Panc1 (cell line): ENCODE measurements at regions not wholly inside any gene's neighbourhood (a gene's known extent, or its start where the extent isn't known, plus 50 kb on each side); places are given as distances from the start of the nearest gene placed in this dataset.

Experiments
- ATAC-seq: fragments of 200-7000 bp; cut with Tn5 transposase; 2 replicates; pipeline ENCODE4 v1.9.1; 2020; ENCODE audit warnings: mild to moderate bottlenecking, moderate library complexity
- BruUV-seq: library from RNA; stranded (reverse); fragments of 400-500 nt; replicated peaks from 2 replicates; lab custom pipeline; 2021; lab: Mats Ljungman, UMichigan
- CTCF ChIA-PET: fragments of 300-600 bp; sonication (Branson Sonifier 250); formaldehyde crosslinking; loops from one replicate; lab custom pipeline; 2022; ENCODE audit warnings: antibody characterized with exemption; lab: Charles Lee
- POLR2A ChIA-PET: fragments of 300-600 bp; sonication (Branson Sonifier 250); formaldehyde crosslinking; loops from one replicate; lab custom pipeline; 2022; ENCODE audit warnings: antibody characterized with exemption; lab: Charles Lee
- DNase-seq: peaks from one replicate; pipeline ENCODE4 v3.0.0-alpha.2; 2010; ENCODE audit warnings: low read depth, low spot score
- H3K27ac ChIP-seq: 2 replicates; pipeline ENCODE4 v1.5.1; 2011; ENCODE audit warnings: mild to moderate bottlenecking, low read length, inconsistent platforms
- H3K27me3 ChIP-seq: fragments of 200-500 bp; sonication (Bioruptor generic); 2 replicates; pipeline ENCODE4 v1.6.0; 2014; ENCODE audit warnings: low read length, inconsistent platforms; ENCODE audit not compliant: control insufficient read depth, insufficient read depth
- H3K36me3 ChIP-seq: fragments of 200-500 bp; sonication (Bioruptor generic); 2 replicates; pipeline ENCODE4 v1.5.1; 2014; ENCODE audit warnings: inconsistent platforms, mild to moderate bottlenecking, low read length, moderate library complexity; ENCODE audit not compliant: control insufficient read depth, insufficient read depth
- H3K4me1 ChIP-seq: 2 replicates; pipeline ENCODE4 v1.5.1; 2011; ENCODE audit warnings: inconsistent platforms, mild to moderate bottlenecking, low read length, moderate library complexity; ENCODE audit not compliant: control insufficient read depth, insufficient read depth
- H3K4me3 ChIP-seq, 2 experiments: 2 replicates each; pipeline ENCODE4 v1.5.1; 2011 to 2012; ENCODE audit warnings: low read depth in 2 of 2, low read length in 2 of 2, mild to moderate bottlenecking in 2 of 2, inconsistent platforms in 1 of 2, moderate library complexity in 1 of 2
- H3K9me3 ChIP-seq: fragments of 200-500 bp; sonication (Bioruptor generic); 2 replicates; pipeline ENCODE4 v1.5.1; 2014; ENCODE audit warnings: low read depth, mild to moderate bottlenecking, inconsistent platforms, low read length, moderate library complexity; ENCODE audit not compliant: control insufficient read depth, insufficient read depth
- POLR2AphosphoS5 ChIP-seq: IDR thresholded peaks from 2 replicates; pipeline ENCODE4 v1.6.1; 2012; ENCODE audit warnings: mild to moderate bottlenecking, low read depth, low read length, moderate library complexity
- SIN3A ChIP-seq: IDR thresholded peaks from 2 replicates; pipeline ENCODE4 v1.6.1; 2012; ENCODE audit warnings: low read depth, mild to moderate bottlenecking, low read length, moderate library complexity, borderline replicate concordance; ENCODE audit not compliant: insufficient read depth
- TCF7L2 ChIP-seq: IDR thresholded peaks from 2 replicates; pipeline ENCODE4 v1.6.1; 2011; ENCODE audit warnings: mild to moderate bottlenecking, low read depth, low read length, inconsistent platforms
- in situ Hi-C: cut with HindIII; loops from 2 replicates; pipeline ENCODE4 v1.10.0; 2016; ENCODE audit warnings: low sequenced_read_pairs, low pct_unique_long_range_greater_than_20kb
- intact Hi-C: fragments of 100-400 bp; cut with micrococcal nuclease; formaldehyde crosslinking; loops from one replicate; pipeline ENCODE4 v1.10.0; 2022; ENCODE audit not compliant: unreplicated experiment
- TF ChIP-seq, protein P1 (sequence below): fragments of 450-650 bp; IDR thresholded peaks from 2 replicates; pipeline ENCODE4 v1.5.1; 2017; ENCODE audit warnings: mild to moderate bottlenecking
- TF ChIP-seq, protein P2 (sequence below), 2 experiments: IDR thresholded peaks; 2 replicates each; pipeline ENCODE4 v1.6.1; 2011 to 2012; ENCODE audit warnings: low read depth in 2 of 2, control low read depth in 1 of 2, low read length in 1 of 2, mild to moderate bottlenecking in 1 of 2, moderate library complexity in 1 of 2; ENCODE audit not compliant: insufficient read depth in 1 of 2

DNA sequence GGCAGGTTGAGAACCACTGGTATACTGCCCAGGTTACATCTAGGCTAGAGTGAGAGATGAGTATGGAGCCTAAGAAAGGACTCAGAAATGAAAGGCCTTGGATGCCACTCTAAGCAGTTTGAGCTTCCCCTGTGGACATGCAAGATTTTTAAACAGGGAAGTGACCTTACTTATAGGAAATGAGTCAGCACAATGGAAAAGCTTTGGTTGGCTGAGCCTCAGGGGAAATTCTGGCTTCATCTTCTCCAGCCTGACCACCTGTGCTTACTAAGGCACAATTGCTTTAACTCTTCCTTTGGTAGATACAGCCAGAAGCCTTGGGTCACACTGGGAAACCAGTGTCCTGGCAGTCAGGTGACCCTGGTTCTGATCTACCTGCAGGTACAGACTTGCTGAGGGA is 380.2 kb upstream of the ZNF462 start:
- H3K4me3 ChIP-seq, result no peak overlapping the region
- ChIA-PET POLR2A (no interaction called here), CTCF (no interaction called here)
- no peaks in the 10 kb centered on the region for H3K4me1 ChIP-seq
- DNase-seq, result no peak
- H3K27me3 ChIP-seq, result no peaks in the 10 kb centered on the region
- H3K27ac ChIP-seq, result no peak overlapping the region
- intact Hi-C loops, result no loop called here
- BruUV-seq, result no TSS peak
- no peaks in the 10 kb centered on the region for H3K9me3 ChIP-seq
- in situ Hi-C loops, result no loop called here
- no peak for ATAC-seq
- TF ChIP-seq, protein P1, sequence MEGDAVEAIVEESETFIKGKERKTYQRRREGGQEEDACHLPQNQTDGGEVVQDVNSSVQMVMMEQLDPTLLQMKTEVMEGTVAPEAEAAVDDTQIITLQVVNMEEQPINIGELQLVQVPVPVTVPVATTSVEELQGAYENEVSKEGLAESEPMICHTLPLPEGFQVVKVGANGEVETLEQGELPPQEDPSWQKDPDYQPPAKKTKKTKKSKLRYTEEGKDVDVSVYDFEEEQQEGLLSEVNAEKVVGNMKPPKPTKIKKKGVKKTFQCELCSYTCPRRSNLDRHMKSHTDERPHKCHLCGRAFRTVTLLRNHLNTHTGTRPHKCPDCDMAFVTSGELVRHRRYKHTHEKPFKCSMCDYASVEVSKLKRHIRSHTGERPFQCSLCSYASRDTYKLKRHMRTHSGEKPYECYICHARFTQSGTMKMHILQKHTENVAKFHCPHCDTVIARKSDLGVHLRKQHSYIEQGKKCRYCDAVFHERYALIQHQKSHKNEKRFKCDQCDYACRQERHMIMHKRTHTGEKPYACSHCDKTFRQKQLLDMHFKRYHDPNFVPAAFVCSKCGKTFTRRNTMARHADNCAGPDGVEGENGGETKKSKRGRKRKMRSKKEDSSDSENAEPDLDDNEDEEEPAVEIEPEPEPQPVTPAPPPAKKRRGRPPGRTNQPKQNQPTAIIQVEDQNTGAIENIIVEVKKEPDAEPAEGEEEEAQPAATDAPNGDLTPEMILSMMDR, result no peak
- TF ChIP-seq POLR2AphosphoS5, result no peak
- TF ChIP-seq, protein P2, sequence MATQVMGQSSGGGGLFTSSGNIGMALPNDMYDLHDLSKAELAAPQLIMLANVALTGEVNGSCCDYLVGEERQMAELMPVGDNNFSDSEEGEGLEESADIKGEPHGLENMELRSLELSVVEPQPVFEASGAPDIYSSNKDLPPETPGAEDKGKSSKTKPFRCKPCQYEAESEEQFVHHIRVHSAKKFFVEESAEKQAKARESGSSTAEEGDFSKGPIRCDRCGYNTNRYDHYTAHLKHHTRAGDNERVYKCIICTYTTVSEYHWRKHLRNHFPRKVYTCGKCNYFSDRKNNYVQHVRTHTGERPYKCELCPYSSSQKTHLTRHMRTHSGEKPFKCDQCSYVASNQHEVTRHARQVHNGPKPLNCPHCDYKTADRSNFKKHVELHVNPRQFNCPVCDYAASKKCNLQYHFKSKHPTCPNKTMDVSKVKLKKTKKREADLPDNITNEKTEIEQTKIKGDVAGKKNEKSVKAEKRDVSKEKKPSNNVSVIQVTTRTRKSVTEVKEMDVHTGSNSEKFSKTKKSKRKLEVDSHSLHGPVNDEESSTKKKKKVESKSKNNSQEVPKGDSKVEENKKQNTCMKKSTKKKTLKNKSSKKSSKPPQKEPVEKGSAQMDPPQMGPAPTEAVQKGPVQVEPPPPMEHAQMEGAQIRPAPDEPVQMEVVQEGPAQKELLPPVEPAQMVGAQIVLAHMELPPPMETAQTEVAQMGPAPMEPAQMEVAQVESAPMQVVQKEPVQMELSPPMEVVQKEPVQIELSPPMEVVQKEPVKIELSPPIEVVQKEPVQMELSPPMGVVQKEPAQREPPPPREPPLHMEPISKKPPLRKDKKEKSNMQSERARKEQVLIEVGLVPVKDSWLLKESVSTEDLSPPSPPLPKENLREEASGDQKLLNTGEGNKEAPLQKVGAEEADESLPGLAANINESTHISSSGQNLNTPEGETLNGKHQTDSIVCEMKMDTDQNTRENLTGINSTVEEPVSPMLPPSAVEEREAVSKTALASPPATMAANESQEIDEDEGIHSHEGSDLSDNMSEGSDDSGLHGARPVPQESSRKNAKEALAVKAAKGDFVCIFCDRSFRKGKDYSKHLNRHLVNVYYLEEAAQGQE (IDR thresholded peaks at IDR 0.05; ENCODE audit: insufficient read depth in 1 of 2, low read depth in 2 of 2, low read length in 1 of 2), result no peak
- no peak for TF ChIP-seq TCF7L2
- TF ChIP-seq SIN3A, result no peak
- H3K36me3 ChIP-seq, result no peaks in the 10 kb centered on the region

DNA sequence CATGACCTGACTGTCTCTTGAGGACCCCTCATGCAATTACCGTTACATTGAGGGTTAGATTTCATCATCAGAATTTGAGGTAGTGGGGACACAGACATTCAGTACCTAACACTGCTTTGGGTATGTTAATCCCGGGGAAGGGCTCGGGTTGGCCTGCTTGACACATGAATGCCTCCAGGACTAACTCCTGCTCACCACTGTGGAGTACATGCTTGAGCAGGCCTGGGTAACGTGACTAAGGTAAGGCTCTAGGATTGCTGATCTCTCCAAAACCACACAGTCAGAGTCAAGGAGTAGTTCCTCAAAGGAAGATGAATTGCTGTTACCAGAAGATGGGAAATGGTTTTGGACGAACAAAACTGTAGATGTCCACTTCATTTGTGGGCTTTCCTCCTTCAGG is 376.3 kb upstream of the ZNF462 start:
- H3K4me1 ChIP-seq, result no peaks in the 10 kb centered on the region
- TF ChIP-seq SIN3A, result no peak
- TF ChIP-seq, protein P2 (IDR thresholded peaks at IDR 0.05; ENCODE audit: insufficient read depth in 1 of 2, low read depth in 2 of 2, low read length in 1 of 2), result no peak
- no peak for TF ChIP-seq POLR2AphosphoS5
- TF ChIP-seq, protein P1, result no peak
- TF ChIP-seq TCF7L2, result no peak
- in situ Hi-C loops, result no loop called here
- H3K36me3 ChIP-seq, result no peaks in the 10 kb centered on the region
- H3K27me3 ChIP-seq, result no peaks in the 10 kb centered on the region
- no peak overlapping the region for H3K4me3 ChIP-seq
- no peak for DNase-seq
- H3K9me3 ChIP-seq, result no peaks in the 10 kb centered on the region
- ChIA-PET CTCF (no interaction called here), POLR2A (no interaction called here)
- intact Hi-C loops, result no loop called here
- no peak overlapping the region for H3K27ac ChIP-seq
- no peak for ATAC-seq
- no TSS peak for BruUV-seq
